Chondrocyte (in vitro differentiated cells): ENCODE measurements at regions not wholly inside any gene's neighbourhood (a gene's known extent, or its start where the extent isn't known, plus 50 kb on each side); places are given as distances from the start of the nearest gene placed in this dataset.
"Not testable (repeated sequence)": the region's sequence is repeated elsewhere in the genome, so short reads cannot be mapped to it uniquely, and the experiment has no call there.

Experiments
- DNase-seq: peaks from one replicate; pipeline ENCODE4 v3.0.0; 2021; ENCODE audit warnings: mixed read lengths, low spot score
- H3K27ac Mint-ChIP-seq: one replicate; pipeline ENCODE4 v1.8.0; 2021; ENCODE audit warnings: mild to moderate bottlenecking, moderate library complexity, mixed read lengths; ENCODE audit not compliant: unreplicated experiment
- H3K27me3 Mint-ChIP-seq: 2 replicates; pipeline ENCODE4 v1.8.0; 2021; ENCODE audit warnings: low read depth, mixed read lengths
- H3K36me3 Mint-ChIP-seq: 2 replicates; pipeline ENCODE4 v1.8.0; 2021; ENCODE audit warnings: low read depth, mixed read lengths
- H3K4me1 Mint-ChIP-seq: 2 replicates; pipeline ENCODE4 v1.8.0; 2021; ENCODE audit warnings: low read depth, mild to moderate bottlenecking, mixed read lengths
- H3K4me3 Mint-ChIP-seq: one replicate; pipeline ENCODE4 v1.8.0; 2021; ENCODE audit warnings: mild to moderate bottlenecking, moderate library complexity, mixed read lengths; ENCODE audit not compliant: unreplicated experiment
- H3K9me3 Mint-ChIP-seq: 2 replicates; pipeline ENCODE4 v1.8.0; 2021; ENCODE audit warnings: low read depth, mixed read lengths
- TF ChIP-seq, protein P1 (sequence below): fragments of 200-600 bp; sonication (generic); IDR thresholded peaks from 2 replicates; pipeline ENCODE4 v1.5.0; 2021; ENCODE audit warnings: antibody characterized with exemption, mild to moderate bottlenecking, moderate library complexity

GRCh38 chr5:176018598-176018997, 50.5 kb upstream of the THOC3 start:
- H3K36me3 Mint-ChIP-seq, DNase-seq, H3K27ac Mint-ChIP-seq, H3K9me3 Mint-ChIP-seq, H3K4me3 Mint-ChIP-seq, H3K4me1 Mint-ChIP-seq, H3K27me3 Mint-ChIP-seq: not testable (repeated sequence)

- not testable (repeated sequence) for H3K4me1 Mint-ChIP-seq, DNase-seq, H3K4me3 Mint-ChIP-seq, H3K36me3 Mint-ChIP-seq, H3K27ac Mint-ChIP-seq, H3K9me3 Mint-ChIP-seq, H3K27me3 Mint-ChIP-seq
Measured at GRCh38 chr5:176020852-176021251, 52.7 kb upstream of the THOC3 start.

DNA sequence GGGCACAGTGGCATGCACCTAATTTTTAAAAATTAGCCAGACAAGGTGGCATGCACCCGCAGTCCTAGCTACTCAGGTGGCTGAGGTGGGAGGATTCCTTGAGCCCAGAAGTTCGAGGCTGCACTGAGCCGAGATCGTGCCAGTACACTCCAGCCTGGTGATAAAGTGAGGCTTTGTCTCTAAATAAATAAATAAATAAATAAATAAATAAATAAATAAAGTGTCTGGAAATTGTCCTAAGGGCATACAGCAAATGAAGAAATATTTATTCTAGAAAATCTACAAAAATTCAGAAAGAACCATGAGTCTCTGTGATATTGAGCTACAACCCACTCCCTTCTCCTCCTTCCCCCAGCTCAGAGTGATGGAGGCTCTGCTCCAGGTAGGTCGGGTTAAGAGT, 55.4 kb upstream of the THOC3 start:
- H3K27me3 Mint-ChIP-seq, H3K36me3 Mint-ChIP-seq, H3K4me3 Mint-ChIP-seq, H3K27ac Mint-ChIP-seq, H3K9me3 Mint-ChIP-seq, DNase-seq, H3K4me1 Mint-ChIP-seq: not testable (repeated sequence)

GRCh38 chr5:176029445-176029844, 61.3 kb upstream of the THOC3 start:
- not testable (repeated sequence) for H3K36me3 Mint-ChIP-seq, H3K9me3 Mint-ChIP-seq, DNase-seq, H3K27me3 Mint-ChIP-seq, H3K4me3 Mint-ChIP-seq, H3K4me1 Mint-ChIP-seq, H3K27ac Mint-ChIP-seq

DNA sequence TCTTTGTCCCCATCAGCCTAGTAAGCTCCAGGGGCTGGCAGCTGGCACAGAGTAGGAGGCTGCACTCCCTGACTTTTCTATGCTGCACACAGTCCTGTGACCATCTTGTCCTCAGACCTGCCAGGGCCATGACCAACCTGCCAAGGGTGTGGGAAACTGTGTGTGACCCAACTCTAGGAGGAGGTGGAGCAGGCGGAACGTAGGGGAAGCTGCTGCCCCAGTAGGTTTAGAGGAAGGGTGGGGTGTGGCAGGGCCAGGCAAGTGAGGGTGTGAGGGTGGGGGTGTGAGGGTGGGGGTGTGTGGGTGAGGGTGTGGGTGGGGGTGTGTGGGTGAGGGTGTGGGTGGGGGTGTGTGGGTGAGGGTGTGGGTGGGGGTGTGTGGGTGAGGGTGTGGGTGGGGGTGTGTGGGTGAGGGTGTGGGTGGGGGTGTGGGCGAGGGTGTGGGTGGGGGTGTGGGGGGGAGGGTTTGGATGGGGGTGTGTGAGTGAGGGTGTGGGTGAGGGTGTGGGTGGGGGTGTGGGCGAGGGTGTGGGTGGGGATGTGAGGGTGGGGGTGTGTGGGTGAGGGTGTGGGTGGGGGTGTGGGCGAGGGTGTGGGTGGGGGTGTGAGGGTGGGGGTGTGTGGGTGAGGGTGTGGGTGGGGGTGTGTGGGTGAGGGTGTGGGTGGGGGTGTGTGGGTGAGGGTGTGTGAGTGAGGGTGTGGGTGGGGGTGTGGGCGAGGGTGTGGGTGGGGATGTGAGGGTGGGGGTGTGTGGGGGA, 62.4 kb upstream of the THOC3 start:
- DNase-seq, H3K27ac Mint-ChIP-seq, H3K4me1 Mint-ChIP-seq, H3K4me3 Mint-ChIP-seq, H3K9me3 Mint-ChIP-seq, H3K27me3 Mint-ChIP-seq, H3K36me3 Mint-ChIP-seq: not testable (repeated sequence)

- not testable (repeated sequence) for H3K9me3 Mint-ChIP-seq, DNase-seq, H3K27ac Mint-ChIP-seq, H3K4me3 Mint-ChIP-seq, H3K4me1 Mint-ChIP-seq, H3K36me3 Mint-ChIP-seq, H3K27me3 Mint-ChIP-seq
Measured at GRCh38 chr5:176031118-176031510, 63.0 kb upstream of the THOC3 start.

DNA sequence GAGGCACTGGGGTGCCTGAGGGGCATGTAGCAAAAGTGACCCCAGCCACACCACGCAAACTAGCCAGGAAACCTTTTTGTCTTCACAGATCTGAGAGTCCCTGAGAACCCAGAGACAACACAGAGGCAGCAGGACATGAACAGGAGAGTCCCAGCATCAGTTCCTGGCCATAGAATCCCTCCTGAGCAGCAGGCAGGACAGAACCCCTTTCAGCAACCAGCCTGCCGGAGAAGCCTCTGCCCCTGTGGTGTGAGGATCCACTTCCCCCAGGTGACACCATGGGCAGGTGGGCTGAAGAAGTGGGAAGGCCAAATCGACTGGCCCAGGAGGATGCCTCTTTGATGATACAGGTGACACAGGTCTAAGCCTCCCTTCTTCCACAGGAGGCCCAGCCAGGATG, 65.1 kb upstream of the THOC3 start:
- DNase-seq, H3K4me3 Mint-ChIP-seq: not testable (repeated sequence)

DNA sequence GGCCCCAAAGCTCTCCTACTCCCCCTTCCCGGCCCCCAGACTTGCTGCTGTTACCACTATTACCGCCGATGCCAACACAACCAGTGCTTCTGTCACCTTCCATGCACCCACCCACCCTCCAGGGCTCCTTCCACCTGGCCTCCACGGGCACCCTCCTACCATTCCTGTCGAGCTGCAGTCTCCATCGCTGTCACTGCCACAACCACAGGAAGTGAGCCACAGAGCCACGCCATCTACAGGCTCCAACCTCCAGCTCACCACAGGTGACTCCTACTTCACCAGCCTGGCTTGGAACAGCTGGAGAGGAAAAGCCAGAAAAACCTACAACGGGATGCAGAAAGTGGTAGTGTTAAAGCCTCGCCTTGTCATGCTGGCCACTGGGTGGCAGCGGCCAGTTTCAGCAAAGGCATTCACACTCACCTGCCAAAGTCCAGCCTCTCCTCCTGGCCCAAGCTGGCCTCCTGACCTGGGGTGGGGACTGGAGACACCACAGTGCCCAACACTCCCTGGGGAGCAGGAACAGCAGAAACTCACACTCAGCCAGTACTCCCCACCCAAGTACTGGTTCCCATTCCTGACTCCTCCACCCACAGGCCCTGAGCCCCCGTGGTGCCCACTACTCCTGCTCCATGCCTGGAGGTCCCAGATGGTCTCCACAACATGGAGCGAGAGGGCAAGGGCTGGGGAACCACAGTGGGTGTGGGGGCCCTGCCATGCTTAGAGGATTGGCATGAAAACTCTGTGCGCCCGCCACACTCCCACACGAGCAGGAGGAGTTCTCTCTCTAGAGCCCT, 66.5 kb upstream of the THOC3 start:
- H3K27ac Mint-ChIP-seq, H3K4me1 Mint-ChIP-seq, DNase-seq, H3K9me3 Mint-ChIP-seq, H3K36me3 Mint-ChIP-seq, H3K4me3 Mint-ChIP-seq: not testable (repeated sequence)
- peaks cover 13% of the 10 kb centered on the region for H3K27me3 Mint-ChIP-seq
- TF ChIP-seq, protein P1, sequence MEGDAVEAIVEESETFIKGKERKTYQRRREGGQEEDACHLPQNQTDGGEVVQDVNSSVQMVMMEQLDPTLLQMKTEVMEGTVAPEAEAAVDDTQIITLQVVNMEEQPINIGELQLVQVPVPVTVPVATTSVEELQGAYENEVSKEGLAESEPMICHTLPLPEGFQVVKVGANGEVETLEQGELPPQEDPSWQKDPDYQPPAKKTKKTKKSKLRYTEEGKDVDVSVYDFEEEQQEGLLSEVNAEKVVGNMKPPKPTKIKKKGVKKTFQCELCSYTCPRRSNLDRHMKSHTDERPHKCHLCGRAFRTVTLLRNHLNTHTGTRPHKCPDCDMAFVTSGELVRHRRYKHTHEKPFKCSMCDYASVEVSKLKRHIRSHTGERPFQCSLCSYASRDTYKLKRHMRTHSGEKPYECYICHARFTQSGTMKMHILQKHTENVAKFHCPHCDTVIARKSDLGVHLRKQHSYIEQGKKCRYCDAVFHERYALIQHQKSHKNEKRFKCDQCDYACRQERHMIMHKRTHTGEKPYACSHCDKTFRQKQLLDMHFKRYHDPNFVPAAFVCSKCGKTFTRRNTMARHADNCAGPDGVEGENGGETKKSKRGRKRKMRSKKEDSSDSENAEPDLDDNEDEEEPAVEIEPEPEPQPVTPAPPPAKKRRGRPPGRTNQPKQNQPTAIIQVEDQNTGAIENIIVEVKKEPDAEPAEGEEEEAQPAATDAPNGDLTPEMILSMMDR, result peak; percentile 40

More for the DNA sequence above, 65.1 kb upstream of the THOC3 start:
- not testable (repeated sequence) for H3K27me3 Mint-ChIP-seq, H3K4me1 Mint-ChIP-seq, H3K9me3 Mint-ChIP-seq, H3K36me3 Mint-ChIP-seq, H3K27ac Mint-ChIP-seq

- not testable (repeated sequence) for H3K9me3 Mint-ChIP-seq, H3K36me3 Mint-ChIP-seq, DNase-seq, H3K4me3 Mint-ChIP-seq, H3K4me1 Mint-ChIP-seq, H3K27ac Mint-ChIP-seq
- peaks cover 15% of the 10 kb centered on the region for H3K27me3 Mint-ChIP-seq
Measured at GRCh38 chr5:176035201-176035530, 67.1 kb upstream of the THOC3 start.

GRCh38 chr5:176035816-176036308, 67.7 kb upstream of the THOC3 start:
- not testable (repeated sequence) for H3K27ac Mint-ChIP-seq, H3K36me3 Mint-ChIP-seq, H3K4me1 Mint-ChIP-seq, H3K9me3 Mint-ChIP-seq, H3K4me3 Mint-ChIP-seq, DNase-seq
- H3K27me3 Mint-ChIP-seq, result peaks cover 19% of the 10 kb centered on the region

DNA sequence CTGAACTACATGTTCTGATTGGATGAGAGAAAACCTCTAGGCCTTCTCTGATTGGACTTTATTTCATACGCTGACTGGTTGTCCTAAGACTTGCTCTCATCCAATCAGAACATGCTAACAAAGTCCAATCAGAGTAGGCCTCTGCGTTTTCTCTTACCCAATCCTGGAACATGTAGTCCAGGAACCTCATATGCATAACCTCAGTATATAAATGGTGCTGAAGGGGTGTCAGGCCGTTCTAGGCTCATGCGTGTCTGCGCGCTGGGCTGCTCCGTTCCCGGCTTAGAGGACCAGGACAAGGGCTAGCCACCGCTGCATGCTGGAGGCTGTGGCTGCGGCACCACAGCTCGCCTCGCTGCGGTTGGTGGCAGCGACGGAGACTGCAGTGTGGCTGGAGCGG, 68.3 kb upstream of the THOC3 start:
- H3K4me3 Mint-ChIP-seq, H3K4me1 Mint-ChIP-seq, H3K27ac Mint-ChIP-seq, DNase-seq, H3K36me3 Mint-ChIP-seq, H3K9me3 Mint-ChIP-seq: not testable (repeated sequence)
- peaks cover 19% of the 10 kb centered on the region for H3K27me3 Mint-ChIP-seq

DNA sequence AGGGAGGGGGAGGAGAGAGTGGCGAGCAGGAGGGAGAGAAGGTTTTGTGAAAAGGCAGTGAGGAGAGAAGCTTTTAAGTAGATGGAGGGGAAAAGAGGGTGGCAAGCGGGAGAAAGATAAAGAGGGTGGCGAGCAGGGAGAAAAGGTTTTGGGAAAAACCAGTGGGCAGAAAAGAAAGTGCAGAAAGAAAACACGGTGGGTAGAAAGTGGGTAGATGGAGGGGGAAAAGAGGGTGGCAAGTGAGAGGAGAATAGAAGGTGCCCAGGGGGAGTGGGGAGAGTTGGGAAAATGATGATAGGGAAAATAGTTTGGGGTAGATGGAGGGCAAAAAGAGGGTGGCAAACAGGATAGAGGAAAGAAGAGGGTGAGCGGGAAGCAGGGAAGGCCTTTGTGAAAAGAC, 69.1 kb upstream of the THOC3 start:
- H3K4me1 Mint-ChIP-seq, H3K4me3 Mint-ChIP-seq, H3K27ac Mint-ChIP-seq, DNase-seq, H3K9me3 Mint-ChIP-seq, H3K36me3 Mint-ChIP-seq: not testable (repeated sequence)
- H3K27me3 Mint-ChIP-seq, result peaks cover 19% of the 10 kb centered on the region
